Keratinocyte (primary cell): ENCODE measurements at regions not wholly inside any gene's neighbourhood (a gene's known extent, or its start where the extent isn't known, plus 50 kb on each side); places are given as distances from the start of the nearest gene placed in this dataset.

Source experiments
- DNase-seq: peaks from one replicate; pipeline ENCODE4 v3.0.0-alpha.2; 2011; ENCODE audit warnings: low read depth, missing footprints, low spot score
- FAIRE-seq: peaks from 2 replicates; lab custom pipeline; 2011; peaks lifted over from hg19 to GRCh38; lab: Jason Lieb, UNC
- H2AFZ ChIP-seq: 2 replicates; pipeline ENCODE4 v1.6.0; 2012; ENCODE audit warnings: low read length, control low read depth, inconsistent platforms; ENCODE audit not compliant: control insufficient read depth
- H3K27ac ChIP-seq: 2 replicates; pipeline ENCODE4 v1.5.1; 2011; ENCODE audit warnings: low read length; ENCODE audit not compliant: control insufficient read depth, insufficient read depth
- H3K27me3 ChIP-seq: 3 replicates; pipeline ENCODE4 v1.6.0; 2011; ENCODE audit warnings: low read length; ENCODE audit not compliant: control insufficient read depth, insufficient read depth; ENCODE audit errors: extremely low read depth
- H3K36me3 ChIP-seq, 2 experiments: 2 replicates in 1 of 2; 3 replicates in 1 of 2; pipeline ENCODE4 v1.5.1; 2011; ENCODE audit warnings: low read length in 2 of 2, mild to moderate bottlenecking in 1 of 2; ENCODE audit not compliant: control insufficient read depth in 2 of 2, insufficient read depth in 2 of 2; ENCODE audit errors: extremely low read depth in 1 of 2
- H3K4me1 ChIP-seq: 3 replicates; pipeline ENCODE4 v1.5.1; 2011; ENCODE audit warnings: low read length; ENCODE audit not compliant: control insufficient read depth, insufficient read depth; ENCODE audit errors: extremely low read depth
- H3K4me2 ChIP-seq: 3 replicates; pipeline ENCODE4 v1.6.0; 2011; ENCODE audit warnings: low read depth, low read length; ENCODE audit not compliant: control insufficient read depth, insufficient read depth; ENCODE audit errors: extremely low read depth
- H3K4me3 ChIP-seq, 3 experiments: fragments of 200-600 bp in 1 of 3; sonication (generic) in 1 of 3; 2 replicates in 2 of 3; 3 replicates in 1 of 3; pipeline ENCODE4 v1.5.1; 2011 to 2016; ENCODE audit warnings: low read length in 3 of 3, mild to moderate bottlenecking in 3 of 3, control low read depth in 2 of 3, inconsistent platforms in 1 of 3, low read depth in 1 of 3, mixed read lengths in 1 of 3, mixed run types in 1 of 3, moderate library complexity in 1 of 3; ENCODE audit not compliant: control insufficient read depth in 2 of 3, insufficient read depth in 2 of 3; ENCODE audit errors: extremely low read depth in 1 of 3
- H3K79me2 ChIP-seq: 2 replicates; pipeline ENCODE4 v1.6.0; 2012; ENCODE audit warnings: low read length; ENCODE audit not compliant: control insufficient read depth, insufficient read depth
- H3K9ac ChIP-seq: 3 replicates; pipeline ENCODE4 v1.6.0; 2011; ENCODE audit warnings: low read length; ENCODE audit not compliant: control insufficient read depth, insufficient read depth; ENCODE audit errors: extremely low read depth
- H3K9me1 ChIP-seq: 3 replicates; pipeline ENCODE4 v1.6.0; 2011; ENCODE audit warnings: low read length; ENCODE audit not compliant: control insufficient read depth, insufficient read depth; ENCODE audit errors: extremely low read depth
- H3K9me3 ChIP-seq: 2 replicates; pipeline ENCODE4 v1.5.1; 2012; ENCODE audit warnings: low read depth, low read length; ENCODE audit not compliant: control insufficient read depth
- H4K20me1 ChIP-seq: 3 replicates; pipeline ENCODE4 v1.6.0; 2011; ENCODE audit warnings: low read length; ENCODE audit not compliant: control insufficient read depth, insufficient read depth; ENCODE audit errors: extremely low read depth
- CTCF ChIP-seq, 3 experiments: IDR thresholded peaks in 1 of 3; conservative IDR thresholded peaks in 1 of 3; optimal IDR thresholded peaks in 1 of 3; 2 replicates in 2 of 3; 3 replicates in 1 of 3; pipeline versions ENCODE3 to v1.5.1; 2011; ENCODE audit warnings: low read length in 3 of 3, mild to moderate bottlenecking in 3 of 3, moderate library complexity in 2 of 3, control low read depth in 1 of 3, inconsistent platforms in 1 of 3; ENCODE audit not compliant: insufficient read depth in 2 of 3; ENCODE audit errors: extremely low read depth in 1 of 3
- EZH2 ChIP-seq: IDR thresholded peaks from one replicate; pipeline ENCODE4 v1.6.1; 2012; ENCODE audit warnings: inconsistent platforms, mild to moderate bottlenecking, low read length, moderate library complexity
- dilution Hi-C: fragments of 300-500 bp; cut with MboI; formaldehyde crosslinking; loops from one replicate; pipeline ENCODE4 v1.7.0; 2020; ENCODE audit warnings: low sequenced_read_pairs; ENCODE audit not compliant: extremely low pct_ligation_motif_present

GRCh38 chr4:162869157-162869556, 297.5 kb downstream of the NAF1 start:
- Histone ChIP-seq H3K9me3 (no peaks in the 10 kb centered on the region), H3K36me3 (no peaks in the 10 kb centered on the region), H4K20me1 (no peaks in the 10 kb centered on the region), H2AFZ (no peak overlapping the region), H3K9me1 (no peaks in the 10 kb centered on the region), H3K9ac (no peak overlapping the region), H3K27me3 (no peaks in the 10 kb centered on the region), H3K4me3 (no peak overlapping the region), H3K4me1 (no peaks in the 10 kb centered on the region), H3K4me2 (no peak overlapping the region), H3K27ac (no peak overlapping the region), H3K79me2 (no peaks in the 10 kb centered on the region)
- DNase-seq (no peak), FAIRE-seq (no peak)
- dilution Hi-C loops = no loop called here
- TF ChIP-seq EZH2 = no peak
- TF ChIP-seq CTCF (optimal IDR thresholded peaks at IDR 0.05 in 1 of 3, IDR thresholded peaks at IDR 0.05 in 1 of 3, conservative IDR thresholded peaks at IDR 0.05 in 1 of 3; ENCODE audit: extremely low read depth in 1 of 3, insufficient read depth in 2 of 3, low read length in 3 of 3) = no peak

GRCh38 chr4:162866565-162866964, 300.1 kb downstream of the NAF1 start:
- DNase-seq (no peak), FAIRE-seq (no peak)
- H4K20me1 ChIP-seq = no peaks in the 10 kb centered on the region
- H3K27me3 ChIP-seq = no peaks in the 10 kb centered on the region
- H3K27ac ChIP-seq = no peak overlapping the region
- no peak overlapping the region for H2AFZ ChIP-seq
- H3K9me1 ChIP-seq = no peaks in the 10 kb centered on the region
- TF ChIP-seq EZH2 = no peak
- TF ChIP-seq CTCF (optimal IDR thresholded peaks at IDR 0.05 in 1 of 3, IDR thresholded peaks at IDR 0.05 in 1 of 3, conservative IDR thresholded peaks at IDR 0.05 in 1 of 3; ENCODE audit: extremely low read depth in 1 of 3, insufficient read depth in 2 of 3, low read length in 3 of 3) = no peak
- no peaks in the 10 kb centered on the region for H3K9me3 ChIP-seq
- no peak overlapping the region for H3K4me3 ChIP-seq
- dilution Hi-C loops = no loop called here
- H3K36me3 ChIP-seq = no peaks in the 10 kb centered on the region
- no peaks in the 10 kb centered on the region for H3K79me2 ChIP-seq
- no peaks in the 10 kb centered on the region for H3K4me1 ChIP-seq
- no peak overlapping the region for H3K9ac ChIP-seq
- H3K4me2 ChIP-seq = no peak overlapping the region
